Endometrium (tissue), 2 donors: ENCODE measurements at regions not wholly inside any gene's neighbourhood (a gene's known extent, or its start where the extent isn't known, plus 50 kb on each side); places are given as distances from the start of the nearest gene placed in this dataset.

Source experiments
- FAIRE-seq: peaks from 2 replicates; lab custom pipeline; 2012; peaks lifted over from hg19 to GRCh38; lab: Jason Lieb, UNC
- donor health status: control.
- donor health status: control.

- no peak for FAIRE-seq
Observed at GRCh38 chr10:61356354-61356753, 96.8 kb downstream of the TMEM26 start.

GRCh38 chr10:61355211-61355610, 98.0 kb downstream of the TMEM26 start:
- no peak for FAIRE-seq

GRCh38 chr10:61354401-61354975, 98.7 kb downstream of the TMEM26 start:
- FAIRE-seq = no peak

- no peak for FAIRE-seq
Observed at GRCh38 chr10:61350794-61351193, 102.4 kb downstream of the TMEM26 start.

- FAIRE-seq = no peak
Observed at GRCh38 chr10:61350068-61350467, 103.1 kb downstream of the TMEM26 start.

- no peak for FAIRE-seq
Observed at GRCh38 chr10:61346796-61347413, 106.3 kb downstream of the TMEM26 start.

GRCh38 chr10:61343796-61344195, 109.4 kb downstream of the TMEM26 start:
- no peak for FAIRE-seq

GRCh38 chr10:61342858-61343572, 110.2 kb downstream of the TMEM26 start:
- no peak for FAIRE-seq

GRCh38 chr10:61341008-61341407, 112.2 kb downstream of the TMEM26 start:
- no peak for FAIRE-seq

GRCh38 chr10:61338146-61338545, 115.0 kb downstream of the TMEM26 start:
- no peak for FAIRE-seq

- peak; percentile 12 for FAIRE-seq
Observed at GRCh38 chr10:61337741-61338140, 115.4 kb downstream of the TMEM26 start.

GRCh38 chr10:61336831-61337230, 116.3 kb downstream of the TMEM26 start:
- no peak for FAIRE-seq

- no peak for FAIRE-seq
Observed at GRCh38 chr10:61335359-61335758, 117.8 kb downstream of the TMEM26 start.

GRCh38 chr10:61332581-61332980, 120.6 kb downstream of the TMEM26 start:
- FAIRE-seq = no peak

- FAIRE-seq = no peak
Observed at GRCh38 chr10:61330669-61331068, 122.5 kb downstream of the TMEM26 start.

- FAIRE-seq = no peak
Observed at GRCh38 chr10:61329854-61330253, 123.3 kb downstream of the TMEM26 start.

GRCh38 chr10:61325223-61325960, 127.8 kb downstream of the TMEM26 start:
- FAIRE-seq = no peak

GRCh38 chr10:61323726-61324125, 129.5 kb downstream of the TMEM26 start:
- no peak for FAIRE-seq

GRCh38 chr10:61321041-61321857, 131.9 kb downstream of the TMEM26 start:
- no peak for FAIRE-seq

GRCh38 chr10:61320257-61320587, 133.0 kb downstream of the TMEM26 start:
- FAIRE-seq = no peak

- no peak for FAIRE-seq
Observed at GRCh38 chr10:61319386-61320256, 133.6 kb downstream of the TMEM26 start.
